AG09319 (cell line): ENCODE measurements at regions not wholly inside any gene's neighbourhood (a gene's known extent, or its start where the extent isn't known, plus 50 kb on each side); places are given as distances from the start of the nearest gene placed in this dataset.

ENCODE experiments used
- DNase-seq: peaks from one replicate; pipeline ENCODE4 v3.0.0-alpha.2; 2010; ENCODE audit warnings: low read depth; ENCODE audit errors: extremely low read depth
- CTCF ChIP-seq: IDR thresholded peaks from 2 replicates; pipeline ENCODE4 v1.5.1; 2011; ENCODE audit warnings: low read depth, mild to moderate bottlenecking, inconsistent platforms, low read length, moderate library complexity

- TF ChIP-seq CTCF = no peak
Measured at GRCh38 chr12:114598111-114598510, 85.9 kb downstream of the TBX3 start.

GRCh38 chr12:114592946-114593345 is 91.0 kb downstream of the TBX3 start:
- TF ChIP-seq CTCF = no peak

More at GRCh38 chr12:114598111-114598510, 85.9 kb downstream of the TBX3 start:
- no peak for DNase-seq

GRCh38 chr12:114588061-114588460 is 95.9 kb downstream of the TBX3 start:
- TF ChIP-seq CTCF = no peak

More at GRCh38 chr12:114592946-114593345, 91.0 kb downstream of the TBX3 start:
- no peak for DNase-seq

GRCh38 chr12:114580306-114580705 is 103.7 kb downstream of the TBX3 start:
- DNase-seq = no peak
- TF ChIP-seq CTCF = no peak

More at GRCh38 chr12:114588061-114588460, 95.9 kb downstream of the TBX3 start:
- DNase-seq = no peak

- no peak for DNase-seq
- no peak for TF ChIP-seq CTCF
Measured at GRCh38 chr12:114579389-114579788, 104.6 kb downstream of the TBX3 start.

- no peak for DNase-seq
- no peak for TF ChIP-seq CTCF
Measured at GRCh38 chr12:114562654-114563053, 121.3 kb downstream of the TBX3 start.

GRCh38 chr12:114555451-114555850 is 128.5 kb downstream of the TBX3 start:
- DNase-seq = no peak
- no peak for TF ChIP-seq CTCF
